Ishikawa (cell line): ENCODE measurements at regions not wholly inside any gene's neighbourhood (a gene's known extent, or its start where the extent isn't known, plus 50 kb on each side); places are given as distances from the start of the nearest gene placed in this dataset.

Source experiments
- CEBPB ChIP-seq: IDR thresholded peaks from 2 replicates; pipeline ENCODE4 v1.6.1; 2012
- CREB1 ChIP-seq: IDR thresholded peaks from 2 replicates; pipeline ENCODE4 v1.6.1; 2012; ENCODE audit warnings: low read depth
- EGR1 ChIP-seq: IDR thresholded peaks from 2 replicates; pipeline ENCODE4 v1.6.1; 2012
- EP300 ChIP-seq: IDR thresholded peaks from 2 replicates; pipeline ENCODE4 v1.6.1; 2012; ENCODE audit warnings: borderline replicate concordance
- FOXM1 ChIP-seq: IDR thresholded peaks from 2 replicates; pipeline ENCODE4 v1.6.1; 2012; ENCODE audit warnings: low read depth, borderline replicate concordance
- MAX ChIP-seq: IDR thresholded peaks from 2 replicates; pipeline ENCODE4 v1.6.1; 2012
- NFIC ChIP-seq: IDR thresholded peaks from 2 replicates; pipeline ENCODE4 v1.6.1; 2012
- RAD21 ChIP-seq: IDR thresholded peaks from 2 replicates; pipeline ENCODE4 v1.6.1; 2012; ENCODE audit warnings: low read depth
- REST ChIP-seq: IDR thresholded peaks from 2 replicates; pipeline ENCODE4 v1.6.1; 2012; ENCODE audit warnings: low read depth, mild to moderate bottlenecking
- TAF1 ChIP-seq: IDR thresholded peaks from 2 replicates; pipeline ENCODE4 v1.6.1; 2012; ENCODE audit warnings: low read depth, mild to moderate bottlenecking
- TCF12 ChIP-seq: IDR thresholded peaks from 2 replicates; pipeline ENCODE4 v1.6.1; 2012; ENCODE audit warnings: low read depth
- TEAD4 ChIP-seq: IDR thresholded peaks from 2 replicates; pipeline ENCODE4 v1.6.1; 2012
- USF1 ChIP-seq: IDR thresholded peaks from 2 replicates; pipeline ENCODE4 v1.6.1; 2012
- YY1 ChIP-seq: IDR thresholded peaks from 2 replicates; pipeline ENCODE4 v1.6.1; 2012; ENCODE audit warnings: low read depth
- ZBTB7A ChIP-seq: IDR thresholded peaks from 2 replicates; pipeline ENCODE4 v1.6.1; 2012; ENCODE audit warnings: low read depth

GRCh38 chr14:83290447-83290846 lies 1756.8 kb upstream of the SEL1L start:
- TF ChIP-seq TEAD4 (no peak), CEBPB (no peak), REST (no peak), CREB1 (no peak), ZBTB7A (no peak), TCF12 (no peak), EP300 (no peak), RAD21 (no peak), FOXM1 (no peak), NFIC (no peak), MAX (no peak), TAF1 (no peak), USF1 (no peak), YY1 (no peak), EGR1 (no peak)

GRCh38 chr14:83291714-83292113 lies 1758.1 kb upstream of the SEL1L start:
- TF ChIP-seq ZBTB7A = no peak
- TF ChIP-seq EP300 = no peak
- no peak for TF ChIP-seq CEBPB
- TF ChIP-seq TCF12 = no peak
- TF ChIP-seq TAF1 = no peak
- TF ChIP-seq FOXM1 = no peak
- TF ChIP-seq CREB1 = no peak
- TF ChIP-seq EGR1 = no peak
- TF ChIP-seq TEAD4 = no peak
- TF ChIP-seq REST = no peak
- TF ChIP-seq YY1 = no peak
- no peak for TF ChIP-seq USF1

- no peak for TF ChIP-seq CEBPB
- no peak for TF ChIP-seq TCF12
- TF ChIP-seq EGR1 = no peak
- no peak for TF ChIP-seq FOXM1
- TF ChIP-seq EP300 = no peak
- TF ChIP-seq TAF1 = no peak
- TF ChIP-seq NFIC = no peak
- no peak for TF ChIP-seq RAD21
Measured at GRCh38 chr14:83294941-83295340, 1761.3 kb upstream of the SEL1L start.

GRCh38 chr14:83297361-83297760 lies 1763.7 kb upstream of the SEL1L start:
- TF ChIP-seq TAF1 (no peak), TEAD4 (no peak), TCF12 (no peak), USF1 (no peak), RAD21 (no peak), FOXM1 (no peak), YY1 (no peak), EGR1 (no peak), NFIC (no peak), MAX (no peak), REST (no peak), ZBTB7A (no peak), EP300 (no peak), CREB1 (no peak), CEBPB (no peak)
